Ovary (tissue), 7 donors: ENCODE measurements at regions not wholly inside any gene's neighbourhood (a gene's known extent, or its start where the extent isn't known, plus 50 kb on each side); places are given as distances from the start of the nearest gene placed in this dataset.

Experiments
- DNase-seq, 5 donors: peaks; one replicate each; pipeline ENCODE4 v3.0.0-alpha.2; 2019 to 2020
- H3K27ac ChIP-seq, 2 donors: fragments of 200-600 bp; one replicate each; pipeline versions ENCODE4 v1.5.1 to v1.8.0; 2019 to 2022
- H3K27me3 ChIP-seq: fragments of 200-600 bp; one replicate; pipeline ENCODE4 v1.8.0; 2022
- H3K36me3 ChIP-seq: fragments of 200-600 bp; sonication (generic); one replicate; pipeline ENCODE4 v1.5.1; 2019
- H3K4me1 ChIP-seq: one replicate; pipeline ENCODE4 v1.8.1; 2013; ENCODE audit warnings: mild to moderate bottlenecking, moderate library complexity; ENCODE audit not compliant: insufficient read depth
- H3K4me3 ChIP-seq: fragments of 200-600 bp; sonication (generic); one replicate; pipeline ENCODE4 v1.5.1; 2017
- H3K9me3 ChIP-seq, 2 donors: fragments of 200-600 bp in 1 of 2; sonication (generic) in 1 of 2; one replicate each; pipeline versions ENCODE4 v1.5.1 to v1.8.1; 2013 to 2019; ENCODE audit warnings: mild to moderate bottlenecking in 1 of 2, moderate library complexity in 1 of 2
- CTCF ChIP-seq, 3 donors: fragments of 450-650 bp in 2 of 3; fragments of 200-600 bp in 1 of 3; IDR thresholded peaks; one replicate each; pipeline versions ENCODE4 v1.5.1 to v1.8.0; 2016 to 2022; ENCODE audit warnings: antibody characterized with exemption in 3 of 3, mild to moderate bottlenecking in 1 of 3
- EP300 ChIP-seq: sonication (generic); formaldehyde crosslinking; IDR thresholded peaks from one replicate; pipeline ENCODE4 v1.6.1; 2017; ENCODE audit warnings: antibody characterized with exemption
- POLR2A ChIP-seq: fragments of 450-650 bp; IDR thresholded peaks from one replicate; pipeline ENCODE4 v1.6.1; 2017; ENCODE audit warnings: antibody characterized with exemption, mild to moderate bottlenecking, moderate library complexity
- WGBS, 3 donors: extraction: QIAGEN DNeasy Blood & Tissue Kit in 1 of 3; methylation state at CpG; one replicate each; pipeline versions ENCODE4 v1.1.5 to v1.1.7; 2013 to 2017; 5-methylcytosine and 5-hydroxymethylcytosine counted together
- intact Hi-C, 4 donors: fragments of 100-400 bp; cut with DNase I; formaldehyde crosslinking; loops; one replicate each; pipeline versions ENCODE4 v1.11.0 to v1.15.1; 2022 to 2023
- donor health status: DM: no; HTN: no; CAD: no; lungs with moderate emphysema.
- donor health status: DM: no; HTN: no; CAD: no.
- donor health status: Bipolar disorder and iron deficiency.
- donor health status: DM: no; HTN: no; CAD: no.
- donor health status: DM: yes; HTN: yes; CAD: no.

DNA sequence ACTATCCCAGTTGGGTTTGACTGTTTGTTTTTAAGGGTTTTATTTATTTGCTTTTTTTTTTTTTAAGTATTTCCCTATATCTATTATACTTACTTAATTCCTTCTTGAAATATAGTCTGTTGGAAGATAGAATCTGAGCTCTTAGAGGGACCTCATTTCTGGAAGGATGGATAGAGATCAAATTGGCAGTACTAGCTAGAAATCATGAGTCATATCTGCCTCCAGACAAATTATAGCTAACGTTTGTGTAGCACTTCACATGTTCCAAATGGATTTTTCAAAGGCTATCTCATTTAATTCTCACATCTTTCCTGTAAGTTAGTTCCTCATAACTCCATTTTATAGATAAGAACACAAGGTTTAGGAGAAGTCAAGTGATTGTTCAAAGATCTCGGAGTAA is 384.7 kb downstream of the ZIC1 start:
- TF ChIP-seq EP300 (no peak), CTCF (IDR thresholded peaks at IDR 0.05) (no peak), POLR2A (no peak)
- intact Hi-C loops: no loop called here
- no peaks in the 10 kb centered on the region for H3K4me1 ChIP-seq
- no peaks in the 10 kb centered on the region for H3K9me3 ChIP-seq
- 61 to 63% (median 62%) methylated on average over 2 of the region's 2 CpGs for WGBS, 3 donors
- DNase-seq: no peak
- no peak overlapping the region for H3K4me3 ChIP-seq
- H3K27me3 ChIP-seq: no peaks in the 10 kb centered on the region
- H3K27ac ChIP-seq: no peak overlapping the region
- H3K36me3 ChIP-seq: no peaks in the 10 kb centered on the region

GRCh38 chr3:147794596-147794995 is 385.4 kb downstream of the ZIC1 start:
- intact Hi-C loops: no loop called here
- Histone ChIP-seq H3K27me3 (no peaks in the 10 kb centered on the region), H3K4me3 (no peak overlapping the region), H3K27ac (no peak overlapping the region), H3K36me3 (no peaks in the 10 kb centered on the region), H3K4me1 (no peaks in the 10 kb centered on the region), H3K9me3 (no peaks in the 10 kb centered on the region)
- no peak for DNase-seq
- no peak for TF ChIP-seq POLR2A
- TF ChIP-seq EP300: no peak
- TF ChIP-seq CTCF (IDR thresholded peaks at IDR 0.05): no peak
- 73 to 80% (median 77%) methylated on average over 3 of the region's 3 CpGs for WGBS, 3 donors

- intact Hi-C loops: no loop called here
- Histone ChIP-seq H3K4me1 (no peaks in the 10 kb centered on the region), H3K9me3 (no peaks in the 10 kb centered on the region), H3K4me3 (no peak overlapping the region), H3K27me3 (no peaks in the 10 kb centered on the region), H3K27ac (no peak overlapping the region), H3K36me3 (no peaks in the 10 kb centered on the region)
- no peak for DNase-seq
- TF ChIP-seq POLR2A (no peak), CTCF (IDR thresholded peaks at IDR 0.05) (no peak), EP300 (no peak)
- WGBS, 3 donors: 45 to 75% (median 46%) methylated on average over 1 of the region's 1 CpG
Observed at GRCh38 chr3:147795418-147795817, 386.3 kb downstream of the ZIC1 start.

GRCh38 chr3:147797095-147797494 is 387.9 kb downstream of the ZIC1 start:
- TF ChIP-seq CTCF (IDR thresholded peaks at IDR 0.05): no peak
- no peak for TF ChIP-seq EP300
- TF ChIP-seq POLR2A: no peak
- intact Hi-C loops: no loop called here
- no peak overlapping the region for H3K4me3 ChIP-seq

GRCh38 chr3:147799601-147800000 is 390.4 kb downstream of the ZIC1 start:
- 51 to 69% (median 59%) methylated on average over 2 of the region's 2 CpGs for WGBS, 3 donors
- no peak for DNase-seq
- H3K4me3 ChIP-seq: no peak overlapping the region
- no peaks in the 10 kb centered on the region for H3K36me3 ChIP-seq
- no peaks in the 10 kb centered on the region for H3K9me3 ChIP-seq
- intact Hi-C loops: no loop called here
- no peak overlapping the region for H3K27ac ChIP-seq
- H3K27me3 ChIP-seq: no peaks in the 10 kb centered on the region
- no peaks in the 10 kb centered on the region for H3K4me1 ChIP-seq
- no peak for TF ChIP-seq POLR2A
- no peak for TF ChIP-seq EP300
- no peak for TF ChIP-seq CTCF (IDR thresholded peaks at IDR 0.05)

More at GRCh38 chr3:147797095-147797494, 387.9 kb downstream of the ZIC1 start:
- no peaks in the 10 kb centered on the region for H3K4me1 ChIP-seq
- no peak overlapping the region for H3K27ac ChIP-seq
- H3K9me3 ChIP-seq: no peaks in the 10 kb centered on the region
- no peaks in the 10 kb centered on the region for H3K27me3 ChIP-seq
- no peaks in the 10 kb centered on the region for H3K36me3 ChIP-seq
- DNase-seq: no peak
